Neural cell (in vitro differentiated cells): ENCODE measurements at regions not wholly inside any gene's neighbourhood (a gene's known extent, or its start where the extent isn't known, plus 50 kb on each side); places are given as distances from the start of the nearest gene placed in this dataset.

Source experiments
- H2AFZ ChIP-seq: fragments of 200-600, 300-800 bp; sonication (generic), shearing (Covaris generic); 2 replicates; pipeline ENCODE4 v1.6.0; 2014; ENCODE audit warnings: low read depth, mild to moderate bottlenecking, antibody characterized with exemption, low read length, moderate library complexity
- H3F3A ChIP-seq: fragments of 200-600 bp; shearing (Covaris generic); 2 replicates; pipeline ENCODE4 v1.6.1; 2016; ENCODE audit warnings: mild to moderate bottlenecking, moderate library complexity, mixed read lengths, antibody characterized with exemption, low read length; ENCODE audit not compliant: insufficient read depth, poor library complexity, severe bottlenecking
- H3K27ac ChIP-seq: fragments of 200-600, 300-800 bp; sonication (generic), shearing (Covaris generic); 2 replicates; pipeline ENCODE4 v1.5.1; 2014; ENCODE audit warnings: mild to moderate bottlenecking, low read length, moderate library complexity
- H3K27me3 ChIP-seq: fragments of 300-800, 200-600 bp; sonication (generic), shearing (Covaris generic); 2 replicates; pipeline ENCODE4 v1.6.0; 2014; ENCODE audit warnings: mild to moderate bottlenecking, low read depth, low read length, moderate library complexity; ENCODE audit not compliant: insufficient read depth
- H3K36me3 ChIP-seq: fragments of 300-800, 200-600 bp; sonication (generic), shearing (Covaris generic); 2 replicates; pipeline ENCODE4 v1.5.1; 2014; ENCODE audit warnings: mild to moderate bottlenecking, antibody characterized with exemption, low read length, moderate library complexity; ENCODE audit not compliant: insufficient read depth
- H3K4me2 ChIP-seq: fragments of 300-800, 200-600 bp; sonication (generic), shearing (Covaris generic); 2 replicates; pipeline ENCODE4 v1.6.0; 2014; ENCODE audit warnings: mild to moderate bottlenecking, low read length
- H3K4me3 ChIP-seq: fragments of 300-800, 200-600 bp; sonication (generic), shearing (Covaris generic); 2 replicates; pipeline ENCODE4 v1.5.1; 2014; ENCODE audit warnings: mild to moderate bottlenecking, low read length, moderate library complexity
- H3K79me2 ChIP-seq: fragments of 200-600 bp; shearing (Covaris generic); replicated peaks from 2 replicates; pipeline ENCODE4 v1.6.0; 2014; ENCODE audit warnings: mild to moderate bottlenecking, low read length, moderate library complexity; ENCODE audit not compliant: insufficient read depth
- H3K9ac ChIP-seq: fragments of 300-800, 200-600 bp; sonication (generic), shearing (Covaris generic); 2 replicates; pipeline ENCODE4 v1.6.1; 2016; ENCODE audit warnings: mild to moderate bottlenecking, low read length, mixed read lengths
- H3K9me2 ChIP-seq: fragments of 200-600 bp; shearing (Covaris generic); 2 replicates; pipeline ENCODE4 v1.6.1; 2016; ENCODE audit warnings: mild to moderate bottlenecking, low read length, mixed read lengths; ENCODE audit not compliant: insufficient read depth
- H3K9me3 ChIP-seq: fragments of 200-600, 300-800 bp; sonication (generic), shearing (Covaris generic); 2 replicates; pipeline ENCODE4 v1.6.1; 2016; ENCODE audit warnings: mild to moderate bottlenecking, mixed run types, low read length, moderate library complexity, mixed read lengths
- H4K20me1 ChIP-seq: fragments of 200-600 bp; shearing (Covaris generic); 2 replicates; pipeline ENCODE4 v1.6.1; 2016; ENCODE audit warnings: mild to moderate bottlenecking, mixed run types; ENCODE audit not compliant: insufficient read depth
- EP300 ChIP-seq: fragments of 450-650 bp; conservative IDR thresholded peaks from 2 replicates; pipeline ENCODE4 v1.6.1; 2014; ENCODE audit warnings: antibody characterized with exemption, mild to moderate bottlenecking, moderate library complexity; ENCODE audit not compliant: poor library complexity, severe bottlenecking
- EZH2 ChIP-seq: fragments of 200-600, 300-800 bp; shearing (Covaris generic), sonication (generic); IDR thresholded peaks from 2 replicates; pipeline ENCODE4 v1.6.1; 2014; ENCODE audit warnings: antibody characterized with exemption, low read length, borderline replicate concordance, mild to moderate bottlenecking; ENCODE audit not compliant: insufficient read depth, poor library complexity, severe bottlenecking
- MXI1 ChIP-seq: fragments of 450-650 bp; conservative IDR thresholded peaks from 2 replicates; pipeline ENCODE4 v1.6.1; 2014; ENCODE audit warnings: antibody characterized with exemption, mild to moderate bottlenecking; ENCODE audit not compliant: poor library complexity, severe bottlenecking
- RAD21 ChIP-seq: fragments of 450-650 bp; conservative IDR thresholded peaks from 2 replicates; pipeline ENCODE4 v1.6.1; 2014; ENCODE audit warnings: antibody characterized with exemption, mild to moderate bottlenecking, moderate library complexity
- SMC3 ChIP-seq: fragments of 450-650 bp; conservative IDR thresholded peaks from 2 replicates; pipeline ENCODE4 v1.6.1; 2014; ENCODE audit warnings: antibody characterized with exemption, mild to moderate bottlenecking, moderate library complexity; ENCODE audit not compliant: poor library complexity
- TF ChIP-seq, protein P1 (sequence below): IDR thresholded peaks from 2 replicates; pipeline ENCODE4 v1.6.1; 2012; ENCODE audit warnings: borderline replicate concordance
- TF ChIP-seq, protein P2 (sequence below): fragments of 450-650 bp; IDR thresholded peaks from 2 replicates; pipeline ENCODE4 v1.5.1; 2014; ENCODE audit warnings: antibody characterized with exemption, mild to moderate bottlenecking, moderate library complexity; ENCODE audit not compliant: poor library complexity, severe bottlenecking

DNA sequence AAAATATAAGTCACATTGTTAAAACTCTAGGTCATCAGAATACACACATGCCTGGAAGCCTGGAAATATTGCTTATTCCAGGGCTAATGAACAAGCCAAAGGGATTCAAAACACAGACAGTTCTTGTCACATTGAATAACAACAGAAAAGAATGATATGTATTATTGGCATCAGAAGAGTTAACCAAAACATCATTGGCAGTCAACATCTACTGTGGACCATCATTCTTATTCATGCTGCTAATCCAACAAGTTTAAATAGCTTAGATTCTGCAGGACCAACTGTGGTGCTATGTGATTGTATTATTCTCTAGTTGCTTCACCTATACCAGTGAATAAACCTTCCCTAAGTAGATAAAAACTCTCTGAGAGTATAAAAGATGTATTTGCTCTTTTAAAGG lies 198.3 kb downstream of the NEBL start:
- Histone ChIP-seq H3K4me2 (no peak overlapping the region), H3K79me2 (no peaks in the 10 kb centered on the region), H3K9ac (no peak overlapping the region), H3K27me3 (no peaks in the 10 kb centered on the region), H3K4me3 (no peak overlapping the region), H3F3A (no peaks in the 10 kb centered on the region), H3K36me3 (no peaks in the 10 kb centered on the region), H3K27ac (no peak overlapping the region), H2AFZ (no peak overlapping the region), H4K20me1 (no peaks in the 10 kb centered on the region), H3K9me2 (no peaks in the 10 kb centered on the region), H3K9me3 (no peaks in the 10 kb centered on the region)
- TF ChIP-seq MXI1 = no peak
- TF ChIP-seq, protein P1, sequence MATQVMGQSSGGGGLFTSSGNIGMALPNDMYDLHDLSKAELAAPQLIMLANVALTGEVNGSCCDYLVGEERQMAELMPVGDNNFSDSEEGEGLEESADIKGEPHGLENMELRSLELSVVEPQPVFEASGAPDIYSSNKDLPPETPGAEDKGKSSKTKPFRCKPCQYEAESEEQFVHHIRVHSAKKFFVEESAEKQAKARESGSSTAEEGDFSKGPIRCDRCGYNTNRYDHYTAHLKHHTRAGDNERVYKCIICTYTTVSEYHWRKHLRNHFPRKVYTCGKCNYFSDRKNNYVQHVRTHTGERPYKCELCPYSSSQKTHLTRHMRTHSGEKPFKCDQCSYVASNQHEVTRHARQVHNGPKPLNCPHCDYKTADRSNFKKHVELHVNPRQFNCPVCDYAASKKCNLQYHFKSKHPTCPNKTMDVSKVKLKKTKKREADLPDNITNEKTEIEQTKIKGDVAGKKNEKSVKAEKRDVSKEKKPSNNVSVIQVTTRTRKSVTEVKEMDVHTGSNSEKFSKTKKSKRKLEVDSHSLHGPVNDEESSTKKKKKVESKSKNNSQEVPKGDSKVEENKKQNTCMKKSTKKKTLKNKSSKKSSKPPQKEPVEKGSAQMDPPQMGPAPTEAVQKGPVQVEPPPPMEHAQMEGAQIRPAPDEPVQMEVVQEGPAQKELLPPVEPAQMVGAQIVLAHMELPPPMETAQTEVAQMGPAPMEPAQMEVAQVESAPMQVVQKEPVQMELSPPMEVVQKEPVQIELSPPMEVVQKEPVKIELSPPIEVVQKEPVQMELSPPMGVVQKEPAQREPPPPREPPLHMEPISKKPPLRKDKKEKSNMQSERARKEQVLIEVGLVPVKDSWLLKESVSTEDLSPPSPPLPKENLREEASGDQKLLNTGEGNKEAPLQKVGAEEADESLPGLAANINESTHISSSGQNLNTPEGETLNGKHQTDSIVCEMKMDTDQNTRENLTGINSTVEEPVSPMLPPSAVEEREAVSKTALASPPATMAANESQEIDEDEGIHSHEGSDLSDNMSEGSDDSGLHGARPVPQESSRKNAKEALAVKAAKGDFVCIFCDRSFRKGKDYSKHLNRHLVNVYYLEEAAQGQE = no peak
- TF ChIP-seq EP300 = no peak
- no peak for TF ChIP-seq SMC3
- no peak for TF ChIP-seq RAD21
- TF ChIP-seq, protein P2, sequence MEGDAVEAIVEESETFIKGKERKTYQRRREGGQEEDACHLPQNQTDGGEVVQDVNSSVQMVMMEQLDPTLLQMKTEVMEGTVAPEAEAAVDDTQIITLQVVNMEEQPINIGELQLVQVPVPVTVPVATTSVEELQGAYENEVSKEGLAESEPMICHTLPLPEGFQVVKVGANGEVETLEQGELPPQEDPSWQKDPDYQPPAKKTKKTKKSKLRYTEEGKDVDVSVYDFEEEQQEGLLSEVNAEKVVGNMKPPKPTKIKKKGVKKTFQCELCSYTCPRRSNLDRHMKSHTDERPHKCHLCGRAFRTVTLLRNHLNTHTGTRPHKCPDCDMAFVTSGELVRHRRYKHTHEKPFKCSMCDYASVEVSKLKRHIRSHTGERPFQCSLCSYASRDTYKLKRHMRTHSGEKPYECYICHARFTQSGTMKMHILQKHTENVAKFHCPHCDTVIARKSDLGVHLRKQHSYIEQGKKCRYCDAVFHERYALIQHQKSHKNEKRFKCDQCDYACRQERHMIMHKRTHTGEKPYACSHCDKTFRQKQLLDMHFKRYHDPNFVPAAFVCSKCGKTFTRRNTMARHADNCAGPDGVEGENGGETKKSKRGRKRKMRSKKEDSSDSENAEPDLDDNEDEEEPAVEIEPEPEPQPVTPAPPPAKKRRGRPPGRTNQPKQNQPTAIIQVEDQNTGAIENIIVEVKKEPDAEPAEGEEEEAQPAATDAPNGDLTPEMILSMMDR = no peak
- no peak for TF ChIP-seq EZH2

DNA sequence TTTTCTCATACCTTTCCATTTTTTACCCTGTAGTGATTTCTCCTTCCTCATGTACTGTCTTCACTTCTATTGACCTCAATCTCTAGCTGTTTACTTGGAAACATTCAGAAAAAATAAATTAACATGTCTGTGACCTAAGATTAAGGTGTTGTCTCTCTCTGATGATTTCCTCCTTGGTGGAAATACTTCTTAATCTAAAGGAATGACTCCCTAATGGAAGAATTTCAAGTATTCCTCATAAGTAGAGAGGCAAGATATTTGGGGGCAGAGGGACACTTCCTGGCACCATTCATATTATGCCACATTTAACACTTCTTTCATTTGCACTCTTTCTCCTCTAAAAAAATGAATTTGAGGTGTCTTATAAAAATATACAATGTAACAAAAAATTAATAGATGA lies 202.8 kb downstream of the NEBL start:
- no peak overlapping the region for H2AFZ ChIP-seq
- H3K9ac ChIP-seq = no peak overlapping the region
- H3K4me2 ChIP-seq = no peak overlapping the region
- no peaks in the 10 kb centered on the region for H3K9me3 ChIP-seq
- no peaks in the 10 kb centered on the region for H3F3A ChIP-seq
- no peak overlapping the region for H3K27ac ChIP-seq
- H3K4me3 ChIP-seq = no peak overlapping the region
- H3K9me2 ChIP-seq = no peaks in the 10 kb centered on the region
- no peaks in the 10 kb centered on the region for H3K79me2 ChIP-seq
- H3K27me3 ChIP-seq = no peaks in the 10 kb centered on the region
- no peaks in the 10 kb centered on the region for H3K36me3 ChIP-seq
- H4K20me1 ChIP-seq = no peaks in the 10 kb centered on the region
- TF ChIP-seq, protein P1 = no peak
- TF ChIP-seq EP300 (no peak), RAD21 (no peak), EZH2 (no peak)
